Osteoblast (primary cell): ENCODE measurements at regions not wholly inside any gene's neighbourhood (a gene's known extent, or its start where the extent isn't known, plus 50 kb on each side); places are given as distances from the start of the nearest gene placed in this dataset.
A peak's percentile ranks its signal among the peaks of the same experiment; 100 is the strongest.

Source experiments
- DNase-seq: peaks from one replicate; pipeline ENCODE4 v3.0.0; 2011; ENCODE audit warnings: low spot score, mixed read lengths; ENCODE audit not compliant: insufficient read length; ENCODE audit errors: missing footprints
- H2AFZ ChIP-seq: 2 replicates; pipeline ENCODE4 v1.6.0; 2011; ENCODE audit warnings: mild to moderate bottlenecking, low read length
- H3K27ac ChIP-seq: 2 replicates; pipeline ENCODE4 v1.5.1; 2011; ENCODE audit warnings: mild to moderate bottlenecking, low read depth, low read length, moderate library complexity
- H3K27me3 ChIP-seq: 2 replicates; pipeline ENCODE4 v1.6.0; 2012; ENCODE audit warnings: mild to moderate bottlenecking, control low read depth, inconsistent platforms, low read length, moderate library complexity; ENCODE audit not compliant: insufficient read depth
- H3K36me3 ChIP-seq: 2 replicates; pipeline ENCODE4 v1.5.1; 2011; ENCODE audit warnings: mild to moderate bottlenecking, low read length, control low read depth, moderate library complexity; ENCODE audit not compliant: insufficient read depth
- H3K4me1 ChIP-seq: 2 replicates; pipeline ENCODE4 v1.5.1; 2011; ENCODE audit warnings: mild to moderate bottlenecking, low read length, control low read depth, moderate library complexity; ENCODE audit not compliant: insufficient read depth
- H3K4me2 ChIP-seq: 2 replicates; pipeline ENCODE4 v1.6.0; 2011; ENCODE audit warnings: mild to moderate bottlenecking, low read length; ENCODE audit not compliant: insufficient read depth
- H3K4me3 ChIP-seq: fragments of 200-600 bp; sonication (generic); 3 replicates; pipeline ENCODE4 v1.5.1; 2012; ENCODE audit warnings: mild to moderate bottlenecking, low read length, inconsistent platforms; ENCODE audit not compliant: insufficient read depth
- H3K79me2 ChIP-seq: 2 replicates; pipeline ENCODE4 v1.6.0; 2012; ENCODE audit warnings: mild to moderate bottlenecking, low read length, control low read depth, inconsistent platforms; ENCODE audit not compliant: insufficient read depth
- H3K9me3 ChIP-seq: 2 replicates; pipeline ENCODE4 v1.5.1; 2011; ENCODE audit warnings: low read depth, low read length, control low read depth
- H4K20me1 ChIP-seq: 2 replicates; pipeline ENCODE4 v1.6.0; 2012; ENCODE audit warnings: mild to moderate bottlenecking, low read length, control low read depth; ENCODE audit not compliant: insufficient read depth
- TF ChIP-seq, protein P1 (sequence below): IDR thresholded peaks from 2 replicates; pipeline ENCODE4 v1.5.1; 2011; ENCODE audit warnings: mild to moderate bottlenecking, low read depth, low read length, moderate library complexity; ENCODE audit errors: extremely low read depth

DNA sequence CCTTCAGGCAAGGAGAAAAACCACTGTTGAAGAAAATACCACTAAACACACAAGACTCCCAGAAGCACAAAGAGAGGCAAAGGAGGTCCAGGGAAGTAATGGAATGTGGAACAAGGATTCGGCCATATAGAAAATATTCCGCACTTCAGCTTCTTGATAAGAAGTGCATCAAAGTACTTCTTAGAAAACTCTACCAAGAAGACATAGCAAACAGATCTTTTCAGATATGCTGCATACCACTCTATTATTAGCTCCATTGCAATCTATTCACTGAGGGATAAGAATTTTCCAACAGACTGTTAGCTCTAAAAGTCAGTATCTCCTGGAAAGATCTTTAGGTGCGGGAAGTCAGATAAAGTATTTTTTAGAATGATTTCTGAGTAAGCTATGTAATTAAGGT is 231.8 kb downstream of the WDR11 start:
- H3K36me3 ChIP-seq: no peaks in the 10 kb centered on the region
- no peak overlapping the region for H3K27ac ChIP-seq
- H4K20me1 ChIP-seq: no peaks in the 10 kb centered on the region
- TF ChIP-seq, protein P1, sequence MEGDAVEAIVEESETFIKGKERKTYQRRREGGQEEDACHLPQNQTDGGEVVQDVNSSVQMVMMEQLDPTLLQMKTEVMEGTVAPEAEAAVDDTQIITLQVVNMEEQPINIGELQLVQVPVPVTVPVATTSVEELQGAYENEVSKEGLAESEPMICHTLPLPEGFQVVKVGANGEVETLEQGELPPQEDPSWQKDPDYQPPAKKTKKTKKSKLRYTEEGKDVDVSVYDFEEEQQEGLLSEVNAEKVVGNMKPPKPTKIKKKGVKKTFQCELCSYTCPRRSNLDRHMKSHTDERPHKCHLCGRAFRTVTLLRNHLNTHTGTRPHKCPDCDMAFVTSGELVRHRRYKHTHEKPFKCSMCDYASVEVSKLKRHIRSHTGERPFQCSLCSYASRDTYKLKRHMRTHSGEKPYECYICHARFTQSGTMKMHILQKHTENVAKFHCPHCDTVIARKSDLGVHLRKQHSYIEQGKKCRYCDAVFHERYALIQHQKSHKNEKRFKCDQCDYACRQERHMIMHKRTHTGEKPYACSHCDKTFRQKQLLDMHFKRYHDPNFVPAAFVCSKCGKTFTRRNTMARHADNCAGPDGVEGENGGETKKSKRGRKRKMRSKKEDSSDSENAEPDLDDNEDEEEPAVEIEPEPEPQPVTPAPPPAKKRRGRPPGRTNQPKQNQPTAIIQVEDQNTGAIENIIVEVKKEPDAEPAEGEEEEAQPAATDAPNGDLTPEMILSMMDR: no peak
- H3K79me2 ChIP-seq: no peaks in the 10 kb centered on the region
- DNase-seq: no peak
- H3K4me2 ChIP-seq: no peak overlapping the region
- no peaks in the 10 kb centered on the region for H3K4me1 ChIP-seq
- no peaks in the 10 kb centered on the region for H3K9me3 ChIP-seq
- H3K4me3 ChIP-seq: no peak overlapping the region
- no peak overlapping the region for H2AFZ ChIP-seq
- no peaks in the 10 kb centered on the region for H3K27me3 ChIP-seq

GRCh38 chr10:121084016-121084674 is 233.0 kb downstream of the WDR11 start:
- H3K27ac ChIP-seq: no peak overlapping the region
- no peaks in the 10 kb centered on the region for H3K4me1 ChIP-seq
- no peak for DNase-seq
- H3K36me3 ChIP-seq: no peaks in the 10 kb centered on the region
- no peak overlapping the region for H3K4me3 ChIP-seq
- no peaks in the 10 kb centered on the region for H3K27me3 ChIP-seq
- no peak overlapping the region for H2AFZ ChIP-seq
- no peak overlapping the region for H3K4me2 ChIP-seq
- no peaks in the 10 kb centered on the region for H4K20me1 ChIP-seq
- TF ChIP-seq, protein P1: no peak
- H3K79me2 ChIP-seq: no peaks in the 10 kb centered on the region
- H3K9me3 ChIP-seq: no peaks in the 10 kb centered on the region

- Histone ChIP-seq H4K20me1 (no peaks in the 10 kb centered on the region), H3K9me3 (no peaks in the 10 kb centered on the region), H3K36me3 (no peaks in the 10 kb centered on the region), H3K4me1 (no peaks in the 10 kb centered on the region), H3K27me3 (no peaks in the 10 kb centered on the region), H3K79me2 (no peaks in the 10 kb centered on the region), H3K4me3 (no peak overlapping the region), H3K4me2 (no peak overlapping the region), H2AFZ (no peak overlapping the region), H3K27ac (no peak overlapping the region)
- TF ChIP-seq, protein P1: no peak
- peak; percentile 30 for DNase-seq
Observed at GRCh38 chr10:121084675-121085070, 233.5 kb downstream of the WDR11 start.

- no peaks in the 10 kb centered on the region for H3K27me3 ChIP-seq
- no peaks in the 10 kb centered on the region for H3K36me3 ChIP-seq
- H4K20me1 ChIP-seq: no peaks in the 10 kb centered on the region
- H3K9me3 ChIP-seq: no peaks in the 10 kb centered on the region
- no peak overlapping the region for H3K27ac ChIP-seq
- H3K79me2 ChIP-seq: no peaks in the 10 kb centered on the region
- H3K4me2 ChIP-seq: no peak overlapping the region
- no peak overlapping the region for H2AFZ ChIP-seq
- no peak overlapping the region for H3K4me3 ChIP-seq
- no peak for DNase-seq
- TF ChIP-seq, protein P1: no peak
- no peaks in the 10 kb centered on the region for H3K4me1 ChIP-seq
Observed at GRCh38 chr10:121085367-121085766, 234.2 kb downstream of the WDR11 start.
